GM23338 (cell line): ENCODE measurements at regions not wholly inside any gene's neighbourhood (a gene's known extent, or its start where the extent isn't known, plus 50 kb on each side); places are given as distances from the start of the nearest gene placed in this dataset.

Experiments
- ATAC-seq: fragments of 200-7000 bp; cut with Tn5 transposase; 3 replicates; pipeline ENCODE4 v1.9.1; 2020
- DNase-seq: peaks from one replicate; pipeline ENCODE4 v3.0.0-alpha.2; 2015; ENCODE audit warnings: low spot score
- H2AFZ ChIP-seq: fragments of 200-600 bp; sonication (generic); 2 replicates; pipeline ENCODE4 v1.8.0; 2016; ENCODE audit warnings: antibody characterized with exemption, mild to moderate bottlenecking, moderate library complexity
- H3F3A ChIP-seq: fragments of 200-600 bp; sonication (generic); replicated peaks from 2 replicates; pipeline ENCODE4 v1.8.0; 2017; ENCODE audit warnings: antibody characterized with exemption, mixed run types, low read depth
- H3K27ac ChIP-seq: fragments of 200-600 bp; sonication (generic); 2 replicates; pipeline ENCODE4 v1.6.1; 2016; ENCODE audit warnings: low read depth
- H3K27me3 ChIP-seq: fragments of 200-600 bp; sonication (generic); 2 replicates; pipeline ENCODE4 v1.8.0; 2016; ENCODE audit warnings: mild to moderate bottlenecking, mixed run types, moderate library complexity; ENCODE audit not compliant: insufficient read depth
- H3K36me3 ChIP-seq: fragments of 200-600 bp; sonication (generic); 2 replicates; pipeline ENCODE4 v1.8.0; 2016; ENCODE audit warnings: mild to moderate bottlenecking; ENCODE audit not compliant: insufficient read depth
- H3K4me1 ChIP-seq: fragments of 200-600 bp; sonication (generic); 2 replicates; pipeline ENCODE4 v1.8.0; 2016; ENCODE audit warnings: mild to moderate bottlenecking, moderate library complexity; ENCODE audit not compliant: insufficient read depth
- H3K4me2 ChIP-seq: fragments of 200-600 bp; sonication (generic); 2 replicates; pipeline ENCODE4 v1.7.1; 2017; ENCODE audit warnings: mixed run types
- H3K4me3 ChIP-seq: fragments of 200-600 bp; sonication (generic); 2 replicates; pipeline ENCODE4 v1.6.1; 2016; ENCODE audit warnings: mixed run types
- H3K79me2 ChIP-seq: fragments of 200-600 bp; sonication (generic); replicated peaks from 2 replicates; pipeline ENCODE4 v1.8.0; 2017; ENCODE audit warnings: mild to moderate bottlenecking; ENCODE audit not compliant: insufficient read depth
- H3K9me2 ChIP-seq: fragments of 200-600 bp; sonication (generic); 2 replicates; pipeline ENCODE4 v1.8.0; 2017; ENCODE audit not compliant: insufficient read depth
- H4K20me1 ChIP-seq: fragments of 200-600 bp; sonication (generic); replicated peaks from 2 replicates; pipeline ENCODE4 v1.8.0; 2017; ENCODE audit warnings: mild to moderate bottlenecking; ENCODE audit not compliant: insufficient read depth
- H3K27ac Mint-ChIP-seq: 2 replicates; pipeline ENCODE4 v1.8.0; 2020; ENCODE audit warnings: inconsistent platforms, mild to moderate bottlenecking, moderate library complexity, mixed read lengths
- H3K27me3 Mint-ChIP-seq: 3 replicates; pipeline ENCODE4 v1.8.0; 2022; ENCODE audit warnings: low read depth, mild to moderate bottlenecking, moderate library complexity, mixed read lengths, inconsistent platforms; ENCODE audit not compliant: insufficient read depth, poor library complexity
- H3K36me3 Mint-ChIP-seq: 3 replicates; pipeline ENCODE4 v1.8.0; 2021; ENCODE audit warnings: low read depth, mild to moderate bottlenecking, inconsistent platforms, moderate library complexity, mixed read lengths
- H3K4me1 Mint-ChIP-seq: 3 replicates; pipeline ENCODE4 v1.8.0; 2020; ENCODE audit warnings: mild to moderate bottlenecking, inconsistent platforms, mixed read lengths
- H3K4me3 Mint-ChIP-seq: 3 replicates; pipeline ENCODE4 v1.8.0; 2021; ENCODE audit warnings: moderate library complexity, mild to moderate bottlenecking, inconsistent platforms, mixed read lengths
- H3K9me3 Mint-ChIP-seq: 3 replicates; pipeline ENCODE4 v1.8.0; 2020; ENCODE audit warnings: moderate library complexity, mild to moderate bottlenecking, inconsistent platforms, mixed read lengths
- CREB1 ChIP-seq: fragments of 250-450 bp; sonication (Bioruptor Pico); IDR thresholded peaks from 2 replicates; pipeline ENCODE4 v1.5.0; 2020; ENCODE audit warnings: low read depth, mild to moderate bottlenecking, moderate library complexity
- NANOG ChIP-seq: IDR thresholded peaks from 2 replicates; pipeline ENCODE4 v1.6.1; 2016; ENCODE audit warnings: antibody characterized with exemption, borderline replicate concordance
- POLR2AphosphoS5 ChIP-seq: IDR thresholded peaks from 2 replicates; pipeline ENCODE4 v1.6.1; 2016; ENCODE audit warnings: antibody characterized with exemption, low read depth
- ZNF114 ChIP-seq: fragments of 250-450 bp; sonication (Bioruptor Pico); IDR thresholded peaks from 2 replicates; pipeline ENCODE4 v1.5.0; 2020; ENCODE audit warnings: mild to moderate bottlenecking, moderate library complexity
- ZNF331 ChIP-seq: fragments of 250-450 bp; sonication (Bioruptor Pico); IDR thresholded peaks from 2 replicates; pipeline ENCODE4 v1.5.0; 2020; ENCODE audit warnings: low read depth, mild to moderate bottlenecking, moderate library complexity
- TF ChIP-seq, protein P1 (sequence below): IDR thresholded peaks from 2 replicates; pipeline ENCODE4 v1.6.1; 2016; ENCODE audit warnings: antibody characterized with exemption
- TF ChIP-seq, protein P2 (sequence below): fragments of 250-450 bp; sonication (Bioruptor Pico); IDR thresholded peaks from 2 replicates; pipeline ENCODE4 v1.5.0; 2020; ENCODE audit warnings: mild to moderate bottlenecking, moderate library complexity
- TF ChIP-seq, protein P3 (sequence below), 2 experiments: fragments of 200-600 bp in 1 of 2; sonication (generic) in 1 of 2; conservative IDR thresholded peaks; 2 replicates each; pipeline versions ENCODE4 v1.5.1 to v1.6.1; 2016 to 2017; ENCODE audit warnings: antibody characterized with exemption in 2 of 2, low read depth in 2 of 2, mild to moderate bottlenecking in 2 of 2, moderate library complexity in 1 of 2

DNA sequence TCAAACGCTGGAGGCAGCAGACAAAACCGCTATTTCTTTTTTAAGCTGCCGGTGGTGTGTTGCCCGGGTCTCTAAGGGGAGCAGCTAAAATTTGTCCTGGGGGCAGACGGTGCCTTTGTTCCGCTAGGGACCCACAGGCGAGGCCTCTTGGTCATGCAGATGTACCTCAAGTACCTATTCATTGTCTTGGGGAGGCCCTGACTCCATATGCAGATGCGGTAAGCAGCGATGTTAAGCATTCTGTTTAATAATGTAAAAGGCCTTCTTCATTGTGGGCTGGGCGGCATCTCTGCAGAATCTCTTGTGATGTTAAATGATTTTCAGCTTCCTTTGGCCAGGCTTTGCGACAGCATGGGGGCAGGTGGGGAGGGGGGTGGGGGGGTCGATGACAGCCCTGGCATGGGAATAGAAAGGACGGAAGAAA, 98.9 kb upstream of the PJA1 start:
- Histone ChIP-seq H3F3A (no peaks in the 10 kb centered on the region), H3K4me1 (peaks cover 29% of the 10 kb centered on the region), H3K4me3 (peak overlapping the region; percentile 20; the same call in 1 of the 2 replicates), H3K27ac (no peak overlapping the region), H4K20me1 (no peaks in the 10 kb centered on the region), H2AFZ (no peak overlapping the region), H3K9me2 (no peaks in the 10 kb centered on the region), H3K27me3 (peaks cover 90% of the 10 kb centered on the region), H3K36me3 (no peaks in the 10 kb centered on the region), H3K4me2 (no peak overlapping the region), H3K79me2 (no peaks in the 10 kb centered on the region)
- H3K36me3 Mint-ChIP-seq: no peaks in the 10 kb centered on the region
- H3K27me3 Mint-ChIP-seq: peaks cover 78% of the 10 kb centered on the region
- peak overlapping the region; percentile 33 for H3K4me3 Mint-ChIP-seq
- peak; percentile 90 for DNase-seq
- H3K27ac Mint-ChIP-seq: no peak overlapping the region
- peaks cover 37% of the 10 kb centered on the region for H3K4me1 Mint-ChIP-seq
- peak; percentile 88 for ATAC-seq
- peaks cover 3% of the 10 kb centered on the region; the same call in 1 of the 3 replicates for H3K9me3 Mint-ChIP-seq
- TF ChIP-seq NANOG: peak; percentile 94
- no peak for TF ChIP-seq ZNF114 (CRISPR knock-in tag)
- peak; percentile 68 for TF ChIP-seq POLR2AphosphoS5
- TF ChIP-seq ZNF331 (CRISPR knock-in tag): no peak
- TF ChIP-seq, protein P1, sequence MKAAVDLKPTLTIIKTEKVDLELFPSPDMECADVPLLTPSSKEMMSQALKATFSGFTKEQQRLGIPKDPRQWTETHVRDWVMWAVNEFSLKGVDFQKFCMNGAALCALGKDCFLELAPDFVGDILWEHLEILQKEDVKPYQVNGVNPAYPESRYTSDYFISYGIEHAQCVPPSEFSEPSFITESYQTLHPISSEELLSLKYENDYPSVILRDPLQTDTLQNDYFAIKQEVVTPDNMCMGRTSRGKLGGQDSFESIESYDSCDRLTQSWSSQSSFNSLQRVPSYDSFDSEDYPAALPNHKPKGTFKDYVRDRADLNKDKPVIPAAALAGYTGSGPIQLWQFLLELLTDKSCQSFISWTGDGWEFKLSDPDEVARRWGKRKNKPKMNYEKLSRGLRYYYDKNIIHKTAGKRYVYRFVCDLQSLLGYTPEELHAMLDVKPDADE: no peak
- TF ChIP-seq, protein P2, sequence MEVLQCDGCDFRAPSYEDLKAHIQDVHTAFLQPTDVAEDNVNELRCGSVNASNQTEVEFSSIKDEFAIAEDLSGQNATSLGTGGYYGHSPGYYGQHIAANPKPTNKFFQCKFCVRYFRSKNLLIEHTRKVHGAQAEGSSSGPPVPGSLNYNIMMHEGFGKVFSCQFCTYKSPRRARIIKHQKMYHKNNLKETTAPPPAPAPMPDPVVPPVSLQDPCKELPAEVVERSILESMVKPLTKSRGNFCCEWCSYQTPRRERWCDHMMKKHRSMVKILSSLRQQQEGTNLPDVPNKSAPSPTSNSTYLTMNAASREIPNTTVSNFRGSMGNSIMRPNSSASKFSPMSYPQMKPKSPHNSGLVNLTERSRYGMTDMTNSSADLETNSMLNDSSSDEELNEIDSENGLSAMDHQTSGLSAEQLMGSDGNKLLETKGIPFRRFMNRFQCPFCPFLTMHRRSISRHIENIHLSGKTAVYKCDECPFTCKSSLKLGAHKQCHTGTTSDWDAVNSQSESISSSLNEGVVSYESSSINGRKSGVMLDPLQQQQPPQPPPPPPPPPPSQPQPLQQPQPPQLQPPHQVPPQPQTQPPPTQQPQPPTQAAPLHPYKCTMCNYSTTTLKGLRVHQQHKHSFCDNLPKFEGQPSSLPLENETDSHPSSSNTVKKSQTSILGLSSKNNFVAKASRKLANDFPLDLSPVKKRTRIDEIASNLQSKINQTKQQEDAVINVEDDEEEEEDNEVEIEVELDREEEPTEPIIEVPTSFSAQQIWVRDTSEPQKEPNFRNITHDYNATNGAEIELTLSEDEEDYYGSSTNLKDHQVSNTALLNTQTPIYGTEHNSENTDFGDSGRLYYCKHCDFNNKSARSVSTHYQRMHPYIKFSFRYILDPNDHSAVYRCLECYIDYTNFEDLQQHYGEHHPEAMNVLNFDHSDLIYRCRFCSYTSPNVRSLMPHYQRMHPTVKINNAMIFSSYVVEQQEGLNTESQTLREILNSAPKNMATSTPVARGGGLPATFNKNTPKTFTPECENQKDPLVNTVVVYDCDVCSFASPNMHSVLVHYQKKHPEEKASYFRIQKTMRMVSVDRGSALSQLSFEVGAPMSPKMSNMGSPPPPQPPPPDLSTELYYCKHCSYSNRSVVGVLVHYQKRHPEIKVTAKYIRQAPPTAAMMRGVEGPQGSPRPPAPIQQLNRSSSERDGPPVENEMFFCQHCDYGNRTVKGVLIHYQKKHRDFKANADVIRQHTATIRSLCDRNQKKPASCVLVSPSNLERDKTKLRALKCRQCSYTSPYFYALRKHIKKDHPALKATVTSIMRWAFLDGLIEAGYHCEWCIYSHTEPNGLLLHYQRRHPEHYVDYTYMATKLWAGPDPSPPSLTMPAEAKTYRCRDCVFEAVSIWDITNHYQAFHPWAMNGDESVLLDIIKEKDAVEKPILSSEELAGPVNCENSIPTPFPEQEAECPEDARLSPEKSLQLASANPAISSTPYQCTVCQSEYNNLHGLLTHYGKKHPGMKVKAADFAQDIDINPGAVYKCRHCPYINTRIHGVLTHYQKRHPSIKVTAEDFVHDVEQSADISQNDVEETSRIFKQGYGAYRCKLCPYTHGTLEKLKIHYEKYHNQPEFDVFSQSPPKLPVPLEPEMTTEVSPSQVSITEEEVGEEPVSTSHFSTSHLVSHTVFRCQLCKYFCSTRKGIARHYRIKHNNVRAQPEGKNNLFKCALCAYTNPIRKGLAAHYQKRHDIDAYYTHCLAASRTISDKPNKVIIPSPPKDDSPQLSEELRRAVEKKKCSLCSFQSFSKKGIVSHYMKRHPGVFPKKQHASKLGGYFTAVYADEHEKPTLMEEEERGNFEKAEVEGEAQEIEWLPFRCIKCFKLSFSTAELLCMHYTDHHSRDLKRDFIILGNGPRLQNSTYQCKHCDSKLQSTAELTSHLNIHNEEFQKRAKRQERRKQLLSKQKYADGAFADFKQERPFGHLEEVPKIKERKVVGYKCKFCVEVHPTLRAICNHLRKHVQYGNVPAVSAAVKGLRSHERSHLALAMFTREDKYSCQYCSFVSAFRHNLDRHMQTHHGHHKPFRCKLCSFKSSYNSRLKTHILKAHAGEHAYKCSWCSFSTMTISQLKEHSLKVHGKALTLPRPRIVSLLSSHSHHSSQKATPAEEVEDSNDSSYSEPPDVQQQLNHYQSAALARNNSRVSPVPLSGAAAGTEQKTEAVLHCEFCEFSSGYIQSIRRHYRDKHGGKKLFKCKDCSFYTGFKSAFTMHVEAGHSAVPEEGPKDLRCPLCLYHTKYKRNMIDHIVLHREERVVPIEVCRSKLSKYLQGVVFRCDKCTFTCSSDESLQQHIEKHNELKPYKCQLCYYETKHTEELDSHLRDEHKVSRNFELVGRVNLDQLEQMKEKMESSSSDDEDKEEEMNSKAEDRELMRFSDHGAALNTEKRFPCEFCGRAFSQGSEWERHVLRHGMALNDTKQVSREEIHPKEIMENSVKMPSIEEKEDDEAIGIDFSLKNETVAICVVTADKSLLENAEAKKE (CRISPR knock-in tag): no peak
- TF ChIP-seq, protein P3, sequence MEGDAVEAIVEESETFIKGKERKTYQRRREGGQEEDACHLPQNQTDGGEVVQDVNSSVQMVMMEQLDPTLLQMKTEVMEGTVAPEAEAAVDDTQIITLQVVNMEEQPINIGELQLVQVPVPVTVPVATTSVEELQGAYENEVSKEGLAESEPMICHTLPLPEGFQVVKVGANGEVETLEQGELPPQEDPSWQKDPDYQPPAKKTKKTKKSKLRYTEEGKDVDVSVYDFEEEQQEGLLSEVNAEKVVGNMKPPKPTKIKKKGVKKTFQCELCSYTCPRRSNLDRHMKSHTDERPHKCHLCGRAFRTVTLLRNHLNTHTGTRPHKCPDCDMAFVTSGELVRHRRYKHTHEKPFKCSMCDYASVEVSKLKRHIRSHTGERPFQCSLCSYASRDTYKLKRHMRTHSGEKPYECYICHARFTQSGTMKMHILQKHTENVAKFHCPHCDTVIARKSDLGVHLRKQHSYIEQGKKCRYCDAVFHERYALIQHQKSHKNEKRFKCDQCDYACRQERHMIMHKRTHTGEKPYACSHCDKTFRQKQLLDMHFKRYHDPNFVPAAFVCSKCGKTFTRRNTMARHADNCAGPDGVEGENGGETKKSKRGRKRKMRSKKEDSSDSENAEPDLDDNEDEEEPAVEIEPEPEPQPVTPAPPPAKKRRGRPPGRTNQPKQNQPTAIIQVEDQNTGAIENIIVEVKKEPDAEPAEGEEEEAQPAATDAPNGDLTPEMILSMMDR (conservative IDR thresholded peaks at IDR 0.05; ENCODE audit: low read depth in 2 of 2): no peak
- no peak for TF ChIP-seq CREB1 (CRISPR knock-in tag)
